IPS-18c (cell line): ENCODE measurements at regions not wholly inside any gene's neighbourhood (a gene's known extent, or its start where the extent isn't known, plus 50 kb on each side); places are given as distances from the start of the nearest gene placed in this dataset.

ENCODE experiments used
- H3K4me3 ChIP-seq: 2 replicates; pipeline ENCODE4 v1.7.0; 2013; ENCODE audit warnings: low read depth, mild to moderate bottlenecking, low read length, moderate library complexity; ENCODE audit not compliant: insufficient read depth
- H3K9me3 ChIP-seq: one replicate; pipeline ENCODE4 v1.6.1; 2013; ENCODE audit warnings: mild to moderate bottlenecking, low read length, moderate library complexity; ENCODE audit not compliant: control insufficient read depth, insufficient read depth

DNA sequence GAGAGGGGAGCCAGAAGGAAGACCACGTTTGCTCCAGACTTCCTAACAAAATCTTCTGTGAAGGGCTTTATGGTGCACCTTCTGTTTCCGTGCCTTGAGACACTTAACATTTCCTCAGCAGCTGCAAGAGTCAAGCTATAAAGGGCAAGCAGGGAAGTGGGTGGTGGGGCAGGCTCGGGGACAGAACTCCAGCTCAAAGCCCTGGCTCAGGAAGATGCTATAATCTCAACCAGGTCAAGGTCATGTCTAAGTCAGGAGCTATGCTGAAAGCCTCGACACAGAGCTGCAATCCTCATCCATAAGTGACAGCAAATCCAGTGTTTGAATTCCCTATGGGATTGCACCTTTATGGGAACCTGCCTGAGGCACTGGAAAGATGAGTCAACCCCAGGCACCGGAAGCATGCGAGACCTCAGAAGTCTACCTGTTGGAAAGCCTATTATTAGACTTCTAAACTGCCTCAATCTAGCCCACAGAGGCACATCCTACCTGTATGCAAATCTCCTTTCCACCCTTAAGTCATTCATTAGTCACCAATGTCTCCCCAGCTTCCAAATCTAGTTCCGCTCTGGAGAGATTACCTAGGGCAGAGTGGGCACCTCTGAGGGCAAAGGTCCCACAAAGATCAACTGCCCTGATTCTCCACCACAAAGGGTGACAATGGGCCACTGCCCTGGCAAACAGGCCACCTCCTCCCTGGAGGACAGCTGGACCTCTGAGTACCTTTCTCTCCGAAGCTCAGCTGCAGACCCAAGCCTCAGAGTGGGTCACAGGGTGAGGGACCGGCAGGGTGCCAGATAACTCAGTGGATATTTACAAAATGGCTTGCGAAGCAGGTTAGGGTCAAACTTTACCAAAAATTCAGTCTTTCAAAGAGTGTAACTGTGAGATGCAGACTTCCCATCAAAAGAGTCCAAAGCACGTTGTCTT is 287.0 kb downstream of the CDC5L start:
- Histone ChIP-seq H3K4me3 (no peak overlapping the region), H3K9me3 (no peaks in the 10 kb centered on the region)

DNA sequence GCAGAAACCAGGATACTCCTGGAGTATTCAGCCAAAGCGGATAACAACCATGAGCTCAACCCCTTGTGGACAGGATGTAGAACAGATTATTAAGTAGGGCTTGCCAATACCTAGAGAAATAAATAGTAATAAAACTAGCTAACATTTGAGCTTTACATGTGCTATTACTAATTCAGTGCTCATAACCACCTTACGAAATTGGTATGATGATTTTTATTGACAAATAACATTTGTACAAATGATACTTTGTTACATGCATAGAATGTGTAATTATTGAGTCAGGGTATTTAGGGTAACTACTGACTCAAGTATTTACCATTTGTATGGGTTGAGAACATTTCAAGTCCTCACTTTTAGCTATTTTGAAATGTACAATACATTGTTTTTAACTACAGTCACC is 287.9 kb downstream of the CDC5L start:
- Histone ChIP-seq H3K9me3 (no peaks in the 10 kb centered on the region), H3K4me3 (no peak overlapping the region)

DNA sequence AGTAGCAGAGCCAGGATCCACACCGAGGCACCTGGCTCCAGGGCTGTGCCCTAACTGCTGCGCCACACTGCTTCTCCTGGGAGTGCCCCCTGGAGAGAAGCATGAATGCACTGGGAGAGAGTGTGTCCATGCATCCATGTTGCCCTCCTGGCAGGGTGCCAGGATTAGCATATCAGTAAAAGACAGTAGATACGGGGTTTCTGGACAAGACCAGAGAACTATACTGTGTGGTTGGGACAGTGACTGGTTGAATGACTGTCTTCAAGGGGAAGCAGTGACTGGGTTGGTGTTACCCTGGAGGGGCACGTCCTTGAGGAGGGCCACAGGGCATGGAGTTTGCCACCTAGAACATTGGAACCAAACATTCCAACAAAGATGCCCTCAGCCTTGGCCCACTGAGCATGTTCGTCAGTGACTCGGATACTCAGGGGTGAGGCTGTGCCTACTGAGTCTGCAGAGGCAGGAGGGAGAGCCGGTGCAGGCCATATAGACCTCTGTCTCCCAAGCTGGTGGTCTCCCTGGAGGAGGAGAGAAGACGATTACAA is 288.8 kb downstream of the CDC5L start:
- H3K9me3 ChIP-seq = no peaks in the 10 kb centered on the region
- no peak overlapping the region for H3K4me3 ChIP-seq

DNA sequence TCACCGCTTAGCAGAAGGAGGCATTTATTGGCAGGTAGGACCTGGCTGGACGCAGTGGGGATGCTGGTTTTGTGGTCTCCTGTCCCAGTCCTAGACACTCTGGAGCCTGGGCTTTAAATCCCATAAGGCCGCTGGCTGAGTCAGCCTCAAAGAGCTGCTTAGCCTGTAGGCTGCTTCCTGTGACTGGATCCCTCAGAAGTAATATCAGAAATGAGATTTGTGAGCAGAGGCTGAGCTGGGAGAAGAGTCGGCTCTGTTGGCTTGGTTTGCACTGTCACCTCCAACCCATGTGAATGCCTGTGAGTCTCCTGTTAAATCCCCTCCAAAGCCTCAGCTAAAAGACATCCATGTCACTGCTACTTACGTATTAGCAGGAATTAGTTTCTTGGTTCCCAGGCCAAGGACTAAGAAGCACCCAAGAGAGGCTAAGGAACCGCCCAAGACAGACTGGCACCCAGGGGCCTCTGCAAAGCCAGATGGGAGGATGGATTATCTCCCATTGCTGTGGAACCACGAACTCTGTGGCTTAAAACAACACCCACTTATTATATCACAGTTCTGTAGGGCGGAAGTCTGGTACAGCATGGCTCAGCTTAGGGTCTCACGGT is 289.4 kb downstream of the CDC5L start:
- H3K9me3 ChIP-seq = no peaks in the 10 kb centered on the region
- H3K4me3 ChIP-seq = no peak overlapping the region

DNA sequence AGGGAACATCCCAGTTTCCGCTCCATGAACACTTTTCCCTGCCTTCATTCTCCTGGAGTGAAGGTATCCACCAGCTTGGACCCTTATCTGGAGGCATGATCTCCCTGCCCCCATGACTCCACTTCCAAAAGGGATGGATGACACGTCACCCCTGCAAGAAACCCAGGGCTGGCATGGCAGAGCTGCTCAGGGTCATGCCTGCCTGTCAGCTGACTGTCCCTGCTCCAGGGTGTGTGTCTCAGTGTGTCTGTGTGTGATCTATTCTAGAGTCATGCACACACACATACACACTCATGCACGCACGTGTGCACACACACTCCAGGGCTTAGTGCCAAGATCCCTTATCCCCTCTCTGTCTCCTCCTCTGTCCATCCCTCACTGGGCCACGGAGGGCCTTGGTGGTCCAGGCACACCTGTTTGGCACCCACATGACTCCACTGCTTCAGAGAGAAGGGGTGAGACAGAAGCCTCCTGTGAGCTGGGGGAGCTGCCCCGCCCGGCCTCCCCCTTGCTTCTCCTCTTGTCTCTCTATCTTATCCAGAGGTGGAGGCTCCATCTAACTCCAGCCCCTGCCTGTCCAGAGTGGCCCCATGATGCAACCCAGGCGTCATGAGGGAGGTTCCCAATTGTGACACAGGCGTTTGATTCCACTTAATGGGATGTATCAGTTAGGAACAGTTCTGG is 290.9 kb downstream of the CDC5L start:
- Histone ChIP-seq H3K4me3 (no peak overlapping the region), H3K9me3 (no peaks in the 10 kb centered on the region)

DNA sequence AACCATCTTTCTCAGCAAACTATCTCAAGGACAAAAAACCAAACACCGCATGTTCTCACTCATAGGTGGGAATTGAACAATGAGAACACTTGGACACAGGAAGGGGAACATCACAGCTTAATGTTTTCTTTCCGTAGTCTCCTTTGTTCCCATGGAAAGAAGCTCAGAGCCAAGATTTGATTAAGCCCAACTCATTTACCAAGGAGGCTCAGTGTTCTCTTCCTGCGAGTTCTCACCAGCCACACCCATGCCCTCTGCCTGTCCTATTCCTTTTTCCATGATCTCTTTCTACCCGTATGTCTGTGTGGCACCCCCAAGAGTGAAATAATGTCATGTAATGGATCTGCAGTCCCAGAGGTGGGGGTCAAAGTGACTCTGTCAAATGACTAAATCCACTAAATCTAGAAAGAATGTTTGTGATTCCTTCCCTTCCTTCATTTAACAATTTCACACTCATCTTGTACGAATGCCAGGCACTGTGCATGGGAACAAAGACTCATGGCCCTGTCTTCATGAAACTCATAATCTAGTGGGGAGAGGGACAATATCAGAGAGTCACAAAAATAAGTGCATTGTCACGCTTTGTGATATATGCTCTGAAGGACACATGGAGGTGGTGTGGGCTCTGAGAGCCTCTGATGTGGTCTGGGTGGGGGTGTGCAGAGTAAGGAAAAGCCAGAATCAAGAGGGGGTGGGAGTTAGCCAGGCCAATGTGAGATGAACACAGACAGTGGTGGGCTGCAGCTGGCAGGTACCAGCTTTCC is 292.1 kb downstream of the CDC5L start:
- Histone ChIP-seq H3K4me3 (no peak overlapping the region), H3K9me3 (no peaks in the 10 kb centered on the region)

DNA sequence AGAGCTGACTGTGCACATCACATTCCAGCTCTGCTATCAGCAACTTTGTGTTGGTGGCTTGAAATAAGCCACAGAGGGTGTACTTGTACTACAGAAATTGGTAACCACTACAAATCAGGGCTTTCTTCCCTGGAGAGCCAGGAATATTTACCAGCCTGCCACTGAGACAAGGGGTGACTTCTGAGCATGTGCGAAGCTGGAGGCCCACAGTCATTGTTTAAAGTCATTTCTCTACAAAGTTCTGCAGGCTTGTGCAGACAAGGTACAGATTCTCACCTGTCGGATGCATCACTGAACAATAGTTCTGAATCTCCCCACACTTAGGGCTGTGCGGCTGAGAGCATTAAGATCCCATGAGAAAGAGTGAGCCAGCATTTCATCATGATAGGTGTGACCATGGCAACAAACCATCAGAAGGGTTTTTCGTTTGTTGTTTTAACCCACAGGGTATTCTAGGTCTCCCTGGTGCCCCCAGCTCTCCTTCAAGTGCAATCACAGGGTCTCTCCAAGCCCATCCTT is 292.8 kb downstream of the CDC5L start:
- no peak overlapping the region for H3K4me3 ChIP-seq
- H3K9me3 ChIP-seq = no peaks in the 10 kb centered on the region

DNA sequence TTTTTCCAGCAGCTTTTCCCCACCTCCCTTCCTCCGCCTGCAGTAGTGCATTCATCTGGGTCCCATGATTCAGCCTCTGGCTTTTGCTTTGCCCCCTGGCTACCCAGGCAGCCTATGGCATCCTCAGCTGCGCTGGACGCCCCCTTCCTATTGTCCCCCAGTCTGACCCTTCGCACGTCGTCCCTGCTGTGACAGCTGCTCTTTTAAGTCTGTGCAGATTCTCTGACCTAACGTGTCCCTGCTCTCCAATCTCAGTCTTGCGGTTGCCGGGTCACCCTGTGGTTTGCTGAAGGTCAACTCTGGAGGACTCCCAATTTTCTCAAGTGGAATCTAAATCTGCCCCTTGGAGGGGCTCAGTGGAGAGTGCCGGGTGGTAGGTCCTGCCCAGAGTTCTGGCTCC is 294.3 kb downstream of the CDC5L start:
- no peaks in the 10 kb centered on the region for H3K9me3 ChIP-seq

DNA sequence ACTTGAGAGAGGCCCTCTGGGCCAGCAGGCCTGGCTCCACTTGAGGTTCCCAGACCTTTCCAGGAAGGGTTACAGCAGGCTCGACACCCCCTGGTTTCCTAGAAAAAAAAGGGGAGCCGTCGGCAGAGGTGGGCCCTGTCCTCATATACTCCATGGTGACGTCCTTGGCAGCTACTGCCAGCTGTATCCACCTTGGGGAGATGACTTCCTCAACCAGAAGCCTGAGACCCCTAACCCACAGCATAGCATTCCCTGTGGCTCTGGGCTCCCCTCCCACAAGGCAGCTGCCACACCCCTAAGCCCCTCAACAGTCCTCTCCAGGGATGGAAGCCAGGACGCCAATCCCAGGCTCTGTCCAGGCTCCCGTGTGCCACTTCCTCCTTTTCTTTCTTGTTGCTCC is 294.8 kb downstream of the CDC5L start:
- Histone ChIP-seq H3K9me3 (no peaks in the 10 kb centered on the region), H3K4me3 (no peak overlapping the region)

More for the DNA sequence above, 294.3 kb downstream of the CDC5L start:
- no peak overlapping the region for H3K4me3 ChIP-seq

DNA sequence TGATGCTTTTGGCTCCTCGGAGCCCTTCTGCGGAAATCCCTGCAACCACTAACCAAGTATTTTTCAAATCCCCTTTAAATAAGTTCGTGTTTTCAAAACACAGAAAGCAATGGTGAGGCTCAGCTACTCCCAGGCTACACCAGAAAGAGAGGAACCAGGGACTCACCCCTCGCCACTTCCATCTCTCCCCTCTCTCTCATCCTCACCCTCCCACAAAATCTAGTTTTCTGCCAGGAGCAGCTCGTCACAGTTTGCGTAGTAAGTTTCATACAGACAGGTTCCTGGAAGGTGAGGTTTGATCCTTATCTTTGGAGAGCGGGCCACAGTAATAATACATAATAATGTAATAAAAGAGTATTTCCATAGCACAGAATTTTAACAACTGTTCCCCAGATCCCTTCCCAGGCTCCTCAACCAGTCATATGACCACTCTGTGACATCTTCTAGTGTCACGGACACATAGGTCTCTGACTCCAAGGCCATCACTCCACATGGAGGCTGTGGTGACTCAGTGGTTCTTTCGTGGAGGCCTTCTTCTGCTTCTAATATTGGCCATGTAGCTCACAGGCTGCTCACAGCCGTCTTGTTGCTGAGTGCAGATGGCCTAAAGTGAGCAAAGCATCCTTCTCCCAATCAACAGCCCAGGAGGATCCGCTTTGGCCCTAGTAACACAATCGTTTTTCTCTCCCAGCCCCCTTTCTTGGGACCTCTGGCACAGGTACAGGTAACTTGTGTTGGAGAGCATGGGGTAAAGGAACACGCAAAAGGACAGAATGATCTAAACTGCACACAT is 295.7 kb downstream of the CDC5L start:
- H3K9me3 ChIP-seq = no peaks in the 10 kb centered on the region
- no peak overlapping the region for H3K4me3 ChIP-seq

DNA sequence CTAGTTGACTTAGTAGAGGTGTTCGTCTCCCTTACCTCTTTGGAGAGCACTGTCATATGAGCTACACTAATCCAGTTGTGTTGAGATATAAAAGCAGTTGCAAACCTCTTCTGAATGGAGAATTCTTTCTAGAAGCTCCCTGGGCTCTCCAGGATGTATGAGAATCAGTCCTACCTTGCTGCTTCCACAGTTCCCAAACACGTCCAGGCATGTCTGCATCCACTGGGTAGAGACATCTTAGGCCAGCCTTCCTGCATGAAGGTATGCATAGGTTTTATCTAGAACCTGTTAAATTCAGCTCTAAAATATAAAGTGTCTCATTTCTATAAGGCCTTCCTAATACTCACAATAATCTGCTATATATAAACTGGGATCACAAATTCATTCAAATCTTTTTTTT is 297.7 kb downstream of the CDC5L start:
- no peaks in the 10 kb centered on the region for H3K9me3 ChIP-seq
- H3K4me3 ChIP-seq = no peak overlapping the region

DNA sequence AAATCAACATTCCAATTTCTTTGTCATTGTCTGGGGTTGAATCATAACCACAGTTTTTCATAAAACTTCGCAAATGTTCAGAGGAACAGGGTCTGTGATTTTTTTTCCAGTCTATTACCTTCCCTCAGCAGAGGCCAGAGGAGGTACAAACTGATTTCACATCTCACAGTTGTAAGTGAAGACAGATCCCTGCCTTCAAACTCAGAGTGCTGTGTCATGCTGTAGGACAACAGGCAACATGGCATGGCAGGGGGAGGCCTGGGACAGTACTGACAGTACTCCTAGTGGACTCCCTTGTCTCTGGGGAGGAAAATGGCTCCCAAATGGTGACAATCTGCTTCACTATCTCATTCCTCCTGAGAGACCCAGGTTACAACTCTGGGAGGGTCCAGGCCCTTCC is 308.6 kb downstream of the CDC5L start:
- Histone ChIP-seq H3K9me3 (no peaks in the 10 kb centered on the region), H3K4me3 (no peak overlapping the region)

DNA sequence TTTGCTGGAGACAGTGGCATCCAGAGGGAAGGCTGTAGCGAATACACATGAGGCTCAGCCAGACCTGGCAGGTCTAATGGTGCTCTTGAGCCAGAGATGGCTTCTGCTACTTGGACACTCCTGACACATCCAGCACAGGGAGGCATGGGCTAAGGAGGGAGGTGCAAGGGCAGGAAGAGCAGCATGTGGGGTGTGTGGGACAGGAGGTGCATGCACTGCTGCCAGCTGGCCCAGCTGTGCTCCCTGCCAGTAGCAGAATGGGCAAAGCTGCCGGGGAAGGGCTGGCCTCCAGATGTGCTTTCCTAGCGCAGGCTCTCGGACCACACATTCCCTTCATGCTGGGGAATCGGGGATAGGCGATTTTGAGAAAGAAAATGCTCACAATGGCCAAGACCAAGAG is 309.2 kb downstream of the CDC5L start:
- Histone ChIP-seq H3K9me3 (no peaks in the 10 kb centered on the region), H3K4me3 (no peak overlapping the region)

DNA sequence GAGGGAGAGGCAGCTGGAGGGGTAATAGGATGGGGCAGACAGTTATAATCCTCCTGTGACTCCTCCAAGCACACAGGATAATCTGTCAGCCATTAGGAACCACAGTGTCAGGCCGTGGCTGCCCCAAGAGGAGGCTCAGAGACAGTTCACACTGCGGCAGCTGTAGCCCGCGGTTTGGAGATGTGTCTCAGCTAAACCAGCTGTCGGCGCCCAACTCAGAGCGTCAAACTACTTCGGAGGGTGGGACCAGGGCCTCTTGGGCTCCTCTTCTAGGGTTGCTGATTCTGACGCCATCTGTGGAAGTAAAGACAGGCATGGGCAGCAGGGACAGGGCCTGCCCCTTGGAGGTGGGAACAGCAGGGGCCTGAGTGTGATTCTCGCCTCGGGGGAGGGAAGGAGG is 309.8 kb downstream of the CDC5L start:
- H3K4me3 ChIP-seq = no peak overlapping the region; the same call in 1 of the 2 replicates
- H3K9me3 ChIP-seq = no peaks in the 10 kb centered on the region

DNA sequence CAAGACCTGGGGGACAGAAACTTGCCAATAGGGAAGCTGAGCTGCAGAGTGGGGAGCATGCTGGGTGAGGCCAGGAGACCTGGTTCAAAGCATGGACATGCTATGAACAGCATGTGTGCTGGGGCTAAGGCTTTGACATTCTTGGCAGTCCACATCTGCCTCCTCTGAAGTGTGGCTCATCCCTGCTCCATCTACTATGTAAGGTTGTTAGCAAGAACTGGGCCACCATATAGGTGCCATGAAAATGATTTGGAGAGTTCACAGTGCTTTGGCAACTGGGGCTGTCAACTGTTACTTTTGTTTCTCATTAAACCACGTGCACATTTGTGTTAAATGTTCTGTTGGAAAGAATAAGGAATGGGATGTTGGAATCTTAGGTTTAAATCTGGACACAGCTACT is 311.1 kb downstream of the CDC5L start:
- no peaks in the 10 kb centered on the region for H3K9me3 ChIP-seq
- no peak overlapping the region for H3K4me3 ChIP-seq

DNA sequence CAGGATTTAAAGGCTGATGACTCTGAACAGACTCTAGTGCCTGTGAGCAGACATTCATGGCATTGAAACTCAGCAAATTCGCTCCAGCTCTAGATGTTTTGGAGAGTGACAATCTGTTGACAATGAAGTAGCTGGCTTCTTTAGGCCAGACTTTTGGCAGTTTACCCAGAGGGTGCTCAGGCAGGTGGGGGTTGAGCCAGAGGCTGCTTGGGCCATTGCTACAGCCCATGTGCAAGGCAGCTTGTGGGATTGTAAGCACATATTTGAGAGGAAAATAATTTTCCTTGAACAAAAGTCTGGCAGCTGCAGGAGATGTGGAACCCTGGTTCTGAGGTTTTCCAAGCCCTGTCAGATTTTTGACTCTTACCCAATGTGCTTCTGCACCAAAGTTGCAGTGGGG is 311.6 kb downstream of the CDC5L start:
- Histone ChIP-seq H3K9me3 (no peaks in the 10 kb centered on the region), H3K4me3 (no peak overlapping the region)
